OCI-M1 (cell line): ENCODE measurements at regions not wholly inside any gene's neighbourhood (a gene's known extent, or its start where the extent isn't known, plus 50 kb on each side); places are given as distances from the start of the nearest gene placed in this dataset.
"Not testable (repeated sequence)": the region's sequence is repeated elsewhere in the genome, so short reads cannot be mapped to it uniquely, and the experiment has no call there.

ENCODE experiments used
- DNase-seq: peaks from one replicate; lab custom pipeline; 2025; lab: John Stamatoyannopoulos, UW

DNA sequence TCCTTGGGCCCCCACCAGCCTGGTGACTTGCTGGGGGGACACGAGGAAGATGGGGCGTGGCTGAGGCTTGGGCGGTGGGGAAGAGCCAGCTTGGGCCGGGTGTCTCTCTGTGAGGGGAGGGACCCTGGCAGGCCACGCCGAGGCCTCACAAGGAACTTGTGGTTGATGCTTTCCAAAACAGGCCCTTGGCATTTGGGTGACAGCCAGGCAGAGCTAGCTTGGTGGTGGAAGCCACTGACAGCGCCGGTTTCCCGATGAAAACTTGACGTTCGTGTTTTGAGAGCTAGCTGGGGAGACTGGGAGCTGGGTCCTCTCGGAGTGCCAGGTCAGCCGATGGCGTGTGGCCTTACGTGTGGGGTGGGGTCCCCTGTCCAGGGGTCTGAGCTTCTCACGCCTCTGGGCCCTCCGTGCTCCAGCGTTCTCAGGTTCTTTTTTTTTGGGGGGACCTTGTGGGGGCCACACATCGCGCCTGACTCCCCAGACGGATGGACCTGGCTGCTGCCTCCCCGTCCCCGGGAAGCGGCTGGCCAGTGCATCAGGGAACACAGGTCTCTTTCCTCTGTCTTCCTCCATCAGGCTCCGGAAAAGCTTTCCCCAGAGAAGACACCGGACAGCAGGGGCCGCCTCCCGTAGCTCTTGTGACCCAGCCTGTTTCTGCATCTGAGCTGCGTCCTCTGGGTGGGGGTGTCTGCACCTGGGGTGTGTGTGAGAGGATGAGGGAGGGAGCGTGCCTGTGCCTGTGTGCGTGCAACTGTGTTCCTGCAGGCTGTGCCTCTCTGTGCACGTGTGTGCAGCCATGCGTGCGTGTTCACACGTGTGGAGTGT is 129.3 kb upstream of the LPCAT1 start:
- peak; percentile 9 for DNase-seq

GRCh38 chr5:1651971-1652872 is 128.5 kb upstream of the LPCAT1 start:
- no peak for DNase-seq

DNA sequence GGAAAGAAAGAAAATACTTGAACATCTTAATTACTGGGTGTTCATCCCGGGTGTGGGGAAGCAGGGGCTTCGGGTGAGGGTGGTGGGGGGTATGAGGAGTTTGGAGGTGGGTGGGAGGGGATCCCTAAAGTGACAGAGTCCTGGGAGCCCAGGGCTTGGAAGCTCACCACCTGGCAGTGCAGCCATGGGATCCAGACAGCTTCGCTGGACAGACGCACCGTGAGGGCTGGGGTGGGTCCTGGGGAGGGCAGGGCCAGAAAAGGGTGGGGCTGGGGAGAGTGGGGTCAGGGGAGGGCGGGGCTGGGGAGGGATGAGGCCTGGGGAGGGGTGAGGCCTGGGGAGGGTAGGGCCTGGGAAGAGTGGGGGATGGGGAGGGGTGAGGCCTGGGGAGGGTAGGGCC is 127.5 kb upstream of the LPCAT1 start:
- DNase-seq, result no peak

DNA sequence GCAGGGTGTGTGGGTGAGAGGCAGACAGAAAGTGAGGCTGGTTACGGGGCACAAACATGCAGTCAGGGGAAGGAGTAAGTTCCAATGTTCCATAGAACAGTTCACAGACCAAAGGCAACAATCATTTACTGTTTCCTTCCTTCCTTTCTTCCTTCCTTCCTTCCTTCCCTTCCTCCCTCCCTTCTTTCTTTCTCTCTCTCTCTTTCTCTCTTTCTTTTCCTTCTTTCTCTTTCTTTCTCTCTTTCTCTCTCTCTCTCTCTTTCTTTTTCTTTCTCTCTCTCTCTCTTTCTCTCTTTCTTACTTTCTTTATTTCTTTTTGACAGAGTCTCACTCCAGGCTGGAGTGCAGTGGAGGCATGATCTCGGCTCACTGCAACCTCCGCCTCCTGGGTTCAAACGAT is 125.8 kb upstream of the LPCAT1 start:
- DNase-seq, result no peak

DNA sequence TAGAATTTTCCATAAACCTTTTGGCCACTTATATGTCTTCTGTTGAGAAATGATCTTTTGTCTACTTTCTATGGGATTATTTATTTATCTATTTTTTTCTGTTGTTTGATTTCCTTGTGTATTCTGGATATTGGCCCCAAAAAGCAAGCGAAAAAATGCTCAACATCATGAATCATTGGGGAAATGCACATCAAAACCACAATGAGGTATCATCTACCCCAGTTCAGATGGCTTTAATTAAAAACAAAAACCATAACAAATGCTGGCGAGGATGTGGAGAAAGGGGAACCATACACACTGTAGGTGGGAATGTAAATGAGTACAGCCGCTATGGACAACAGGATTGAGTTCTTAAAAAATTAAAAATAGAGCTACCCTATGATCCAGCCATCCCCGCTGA is 125.0 kb upstream of the LPCAT1 start:
- no peak for DNase-seq

DNA sequence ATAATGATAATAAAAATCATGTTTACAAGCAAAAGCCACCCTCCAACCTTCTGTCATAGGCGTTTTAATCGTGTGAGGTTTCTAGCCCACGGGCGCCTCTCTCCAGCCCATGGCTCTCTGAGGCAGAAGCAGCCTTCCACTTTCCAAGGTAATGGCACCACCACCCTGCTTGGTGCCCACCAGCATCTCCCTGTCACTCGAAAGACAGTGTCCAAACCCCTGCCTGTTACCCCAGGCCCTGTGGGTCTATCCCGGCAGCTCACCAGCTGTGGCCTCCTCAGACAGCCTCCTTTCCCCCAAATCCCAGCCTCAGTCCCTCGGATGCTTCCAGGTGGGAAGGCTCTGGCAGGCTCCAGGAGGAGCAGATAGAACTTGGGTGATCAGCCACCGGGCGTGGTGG is 123.8 kb upstream of the LPCAT1 start:
- no peak for DNase-seq

DNA sequence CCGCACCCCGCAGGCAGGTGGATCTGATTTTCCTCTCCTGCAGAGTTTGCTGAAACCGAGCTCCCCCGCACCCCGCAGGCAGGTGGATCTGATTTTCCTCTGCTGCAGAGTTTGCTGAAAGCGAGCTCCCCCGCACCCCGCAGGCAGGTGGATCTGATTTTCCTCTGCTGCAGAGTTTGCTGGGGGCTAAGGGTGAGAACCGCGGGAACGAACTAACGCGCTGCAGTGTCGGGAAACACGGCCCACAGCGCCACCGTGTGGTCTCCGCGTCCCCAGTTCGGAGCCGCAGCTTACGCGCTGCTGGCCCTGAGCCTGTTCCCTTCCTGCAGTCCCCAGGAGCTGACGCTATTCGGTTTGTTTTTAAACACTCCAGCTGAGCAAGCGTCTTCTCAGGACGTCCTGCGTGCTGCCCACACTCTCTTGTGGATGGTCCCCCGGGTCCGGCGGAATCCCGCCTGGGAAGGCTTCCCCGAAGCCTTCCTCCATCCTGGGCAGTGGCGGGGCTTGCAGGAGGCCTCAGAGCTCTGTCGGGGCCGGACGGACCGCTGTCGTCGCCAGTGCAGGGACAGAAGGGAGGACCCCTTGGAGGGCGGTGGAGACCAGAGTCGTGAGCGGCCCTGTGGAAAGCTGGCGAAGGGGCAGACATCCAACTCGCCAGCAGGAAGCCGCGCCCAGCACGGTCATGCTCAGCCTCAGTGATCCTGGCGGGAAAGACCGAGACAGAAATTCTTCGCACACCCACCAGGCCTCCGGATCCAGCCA is 121.2 kb upstream of the LPCAT1 start:
- DNase-seq, result peak; percentile 87

- DNase-seq, result not testable (repeated sequence)
Measured at GRCh38 chr5:1644393-1644809, 120.6 kb upstream of the LPCAT1 start.

DNA sequence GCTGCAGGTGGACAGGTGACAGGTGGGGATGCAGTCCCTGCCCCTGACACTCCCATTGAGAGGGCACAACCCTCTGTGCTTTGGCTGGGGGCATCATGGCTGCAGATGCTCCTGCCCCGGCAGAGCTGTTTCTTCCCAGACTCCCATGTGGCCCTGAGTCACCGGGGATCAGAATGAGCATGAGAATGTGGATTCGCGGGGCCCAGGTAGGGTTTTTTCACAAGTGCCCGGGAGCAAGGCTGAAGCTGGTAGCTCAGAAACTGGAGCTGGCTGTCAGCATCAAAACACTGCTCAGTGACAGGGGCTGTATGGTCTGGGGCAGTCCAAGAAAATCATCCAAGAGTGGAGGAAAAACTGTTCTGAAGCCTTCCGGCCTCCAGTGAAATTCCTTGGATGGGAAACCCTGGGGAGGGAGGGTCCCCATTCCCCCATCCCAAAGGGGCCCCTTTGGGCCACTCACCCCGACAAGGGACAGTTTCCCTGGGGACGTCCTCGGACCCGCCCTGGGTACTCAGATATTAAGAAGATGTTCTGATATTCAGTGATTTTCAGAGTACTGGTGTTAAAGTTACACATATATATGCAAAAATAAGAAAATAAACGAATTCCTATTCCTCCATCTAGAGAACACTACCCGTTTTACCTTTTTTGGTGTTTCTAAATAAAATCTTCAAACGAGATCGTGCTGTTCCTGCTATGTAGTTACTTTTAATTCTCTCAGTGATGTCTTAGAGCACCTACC is 120.1 kb upstream of the LPCAT1 start:
- DNase-seq, result no peak

DNA sequence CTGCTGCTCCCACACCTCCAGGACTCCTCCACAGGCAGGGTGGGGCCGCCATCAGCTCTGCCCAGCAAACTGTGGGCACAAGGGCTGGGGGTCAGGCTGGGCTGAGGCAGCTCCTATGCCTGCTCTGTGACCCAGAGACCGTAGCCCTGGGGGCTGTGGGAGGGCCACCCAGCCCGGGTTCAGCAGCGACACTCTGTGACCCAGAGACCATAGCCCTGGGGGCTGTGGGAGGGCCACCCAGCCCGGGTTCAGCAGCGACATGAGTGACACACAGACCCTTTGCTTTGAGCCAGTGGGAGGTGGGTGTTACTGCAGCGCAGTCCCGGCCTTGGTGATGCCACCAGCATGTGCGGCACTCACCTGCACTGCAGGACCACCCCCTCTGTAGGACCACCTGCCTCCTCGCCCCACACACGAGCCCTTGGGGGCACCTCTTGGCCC is 118.9 kb upstream of the LPCAT1 start:
- no peak for DNase-seq

DNA sequence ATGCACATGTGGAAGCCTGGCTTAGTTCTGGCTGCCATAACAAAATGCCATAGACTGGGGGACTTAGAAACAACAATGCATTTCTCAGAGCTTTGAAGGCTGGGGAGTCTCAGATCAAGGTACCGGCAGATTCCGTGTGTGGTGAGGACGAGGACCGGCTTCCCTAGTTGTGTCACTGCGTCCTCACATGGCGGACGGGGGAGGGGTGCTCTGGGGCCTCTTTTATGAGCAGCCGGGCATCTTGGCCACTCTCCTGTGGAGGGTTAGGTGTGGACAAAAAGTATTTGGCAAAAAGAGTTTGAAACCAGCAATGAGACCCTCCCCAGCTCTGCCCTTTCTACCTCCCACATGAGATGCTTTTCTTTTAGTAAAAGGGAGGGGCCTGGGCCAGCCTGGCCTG is 118.5 kb upstream of the LPCAT1 start:
- DNase-seq, result no peak

- DNase-seq, result peak; percentile 92
Measured at GRCh38 chr5:1641560-1642166, 117.9 kb upstream of the LPCAT1 start.

- DNase-seq, result no peak
Measured at GRCh38 chr5:1641041-1641440, 117.3 kb upstream of the LPCAT1 start.

GRCh38 chr5:1640421-1640881 is 116.7 kb upstream of the LPCAT1 start:
- no peak for DNase-seq

DNA sequence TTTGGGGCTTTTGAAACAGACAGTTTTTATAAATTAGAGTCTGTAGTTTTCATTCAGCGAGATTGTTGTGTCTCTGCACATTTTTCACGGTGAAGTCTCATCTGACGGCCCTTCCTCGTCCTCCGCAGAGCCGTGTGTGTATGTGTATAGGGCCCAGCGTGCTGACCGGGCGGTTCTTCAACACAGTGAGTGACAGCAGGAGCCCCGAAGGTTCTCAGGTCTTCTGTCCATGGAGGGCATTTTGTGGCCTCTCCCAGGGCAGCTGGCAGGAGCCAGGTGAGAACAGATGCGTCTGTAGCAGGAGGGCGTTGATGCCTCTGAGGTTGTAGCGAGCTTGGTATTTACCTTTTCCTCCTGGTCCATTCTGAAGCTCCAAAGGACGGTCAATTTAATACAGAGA is 116.0 kb upstream of the LPCAT1 start:
- no peak for DNase-seq

GRCh38 chr5:1638658-1639400 is 115.1 kb upstream of the LPCAT1 start:
- DNase-seq, result no peak

- DNase-seq, result no peak
Measured at GRCh38 chr5:1637639-1638481, 114.1 kb upstream of the LPCAT1 start.

DNA sequence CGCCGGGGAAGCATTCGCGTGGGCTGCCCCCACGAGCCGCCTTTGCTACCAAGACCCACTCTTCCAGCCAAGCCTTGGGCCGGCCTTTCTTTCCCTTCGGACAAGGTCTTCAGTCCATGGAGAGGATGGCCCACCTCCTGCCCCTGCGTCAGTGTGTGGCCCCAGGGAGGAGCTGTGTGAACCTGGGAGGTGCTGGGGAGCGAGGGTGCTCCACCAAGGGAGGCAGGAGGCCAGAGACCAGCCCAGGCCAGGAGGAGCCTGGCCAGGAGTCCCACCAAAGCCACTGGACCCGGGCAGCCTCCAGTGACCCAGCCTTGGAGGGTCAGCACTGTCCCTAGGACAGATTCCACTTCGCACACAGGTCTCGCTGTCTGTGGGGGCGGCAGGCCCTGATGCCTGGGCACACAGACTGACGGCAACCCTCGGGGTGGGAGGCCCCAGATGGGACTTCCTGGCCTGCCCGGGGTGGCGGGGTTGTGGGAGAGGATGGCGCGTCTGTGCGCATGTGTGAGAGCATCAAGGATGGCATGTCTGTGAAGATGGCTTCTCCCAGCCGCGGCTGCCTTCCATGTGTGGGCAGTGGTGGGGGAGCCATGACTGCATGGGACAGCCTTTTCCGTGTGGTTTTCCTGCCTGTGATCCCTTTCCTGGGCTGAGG is 113.3 kb upstream of the LPCAT1 start:
- no peak for DNase-seq
